Endothelial cell of umbilical vein (primary cell): ENCODE measurements at regions not wholly inside any gene's neighbourhood (a gene's known extent, or its start where the extent isn't known, plus 50 kb on each side); places are given as distances from the start of the nearest gene placed in this dataset.

ENCODE experiments used
- BruUV-seq: library from RNA; stranded (reverse); fragments of 400-500 nt; replicated peaks from 2 replicates; lab custom pipeline; 2021; lab: Mats Ljungman, UMichigan
- CTCF ChIA-PET: fragments of 300-600, 350-600 bp; sonication (Branson Sonifier 250); formaldehyde crosslinking; loops from one replicate; lab custom pipeline; 2021; ENCODE audit warnings: antibody characterized with exemption, inconsistent platforms; lab: Charles Lee
- POLR2A ChIA-PET: fragments of 300-600, 350-600 bp; sonication (Branson Sonifier 250); formaldehyde crosslinking; loops from one replicate; lab custom pipeline; 2021; ENCODE audit warnings: antibody characterized with exemption, inconsistent platforms; lab: Charles Lee
- DNase-seq: peaks from one replicate; pipeline ENCODE4 v3.0.0-alpha.2; 2011; ENCODE audit warnings: low read depth, low spot score
- FAIRE-seq: peaks from 2 replicates; lab custom pipeline; 2011; peaks lifted over from hg19 to GRCh38; lab: Jason Lieb, UNC
- H2AFZ ChIP-seq: 2 replicates; pipeline ENCODE4 v1.6.0; 2012; ENCODE audit warnings: low read depth, low read length, control low read depth, inconsistent platforms
- H3K27ac ChIP-seq: 2 replicates; pipeline ENCODE4 v1.5.1; 2011; ENCODE audit warnings: low read depth, mild to moderate bottlenecking, control low read depth, low read length, moderate library complexity; ENCODE audit not compliant: insufficient read depth
- H3K27me3 ChIP-seq, 2 experiments: 2 replicates each; pipeline versions ENCODE4 v1.6.0 to v1.6.1; 2011; ENCODE audit warnings: low read length in 2 of 2, mixed read lengths in 1 of 2; ENCODE audit not compliant: control insufficient read depth in 2 of 2, insufficient read depth in 2 of 2
- H3K36me3 ChIP-seq, 2 experiments: 2 replicates in 1 of 2; 3 replicates in 1 of 2; pipeline ENCODE4 v1.5.1; 2011; ENCODE audit warnings: low read length in 2 of 2, mild to moderate bottlenecking in 1 of 2, moderate library complexity in 1 of 2; ENCODE audit not compliant: control insufficient read depth in 2 of 2, insufficient read depth in 2 of 2; ENCODE audit errors: extremely low read depth in 1 of 2
- H3K4me1 ChIP-seq: 3 replicates; pipeline ENCODE4 v1.5.1; 2011; ENCODE audit warnings: mild to moderate bottlenecking, low read length; ENCODE audit not compliant: control insufficient read depth, insufficient read depth; ENCODE audit errors: extremely low read depth
- H3K4me2 ChIP-seq: 2 replicates; pipeline ENCODE4 v1.6.1; 2011; ENCODE audit warnings: low read length, control low read depth, mixed read lengths; ENCODE audit not compliant: insufficient read depth
- H3K4me3 ChIP-seq, 3 experiments: fragments of 200-600 bp in 1 of 3; sonication (generic), shearing (Covaris generic) in 1 of 3; replicated peaks in 1 of 3; 2 replicates each; pipeline ENCODE4 v1.5.1; 2011 to 2016; ENCODE audit warnings: control low read depth in 3 of 3, low read length in 3 of 3, mild to moderate bottlenecking in 2 of 3, inconsistent platforms in 1 of 3, low read depth in 1 of 3, moderate library complexity in 1 of 3; ENCODE audit not compliant: insufficient read depth in 1 of 3
- H3K79me2 ChIP-seq: 2 replicates; pipeline ENCODE4 v1.6.0; 2012; ENCODE audit warnings: low read length, inconsistent platforms; ENCODE audit not compliant: control insufficient read depth, insufficient read depth
- H3K9ac ChIP-seq: replicated peaks from 2 replicates; pipeline ENCODE3; 2011; ENCODE audit warnings: low read length, control low read depth; ENCODE audit not compliant: insufficient read depth; ENCODE audit errors: extremely low read depth
- H3K9me1 ChIP-seq: replicated peaks from 3 replicates; pipeline ENCODE4 v1.6.0; 2011; ENCODE audit warnings: mild to moderate bottlenecking, low read length; ENCODE audit not compliant: control insufficient read depth, insufficient read depth; ENCODE audit errors: extremely low read depth
- H3K9me3 ChIP-seq: replicated peaks from 2 replicates; pipeline ENCODE4 v1.5.1; 2012; ENCODE audit warnings: low read length, inconsistent platforms; ENCODE audit not compliant: control insufficient read depth, insufficient read depth
- H4K20me1 ChIP-seq: replicated peaks from 2 replicates; pipeline ENCODE3; 2011; ENCODE audit warnings: mild to moderate bottlenecking, low read length; ENCODE audit not compliant: control insufficient read depth, insufficient read depth; ENCODE audit errors: extremely low read depth
- CTCF ChIP-seq, 2 donors: IDR thresholded peaks; 1 replicate in 1 of 2; 2 replicates in 1 of 2; pipeline ENCODE4 v1.5.1; 2011; ENCODE audit warnings: low read length in 2 of 2, mild to moderate bottlenecking in 2 of 2, moderate library complexity in 2 of 2, control low read depth in 1 of 2, inconsistent platforms in 1 of 2, low read depth in 1 of 2; ENCODE audit not compliant: insufficient read depth in 1 of 2; ENCODE audit errors: extremely low read depth in 1 of 2
- EZH2 ChIP-seq: IDR thresholded peaks from 2 replicates; pipeline ENCODE4 v1.6.1; 2012; ENCODE audit warnings: borderline replicate concordance, low read depth, mild to moderate bottlenecking, moderate library complexity, low read length, inconsistent platforms; ENCODE audit not compliant: severe bottlenecking
- FOS ChIP-seq: IDR thresholded peaks from 2 replicates; pipeline ENCODE4 v1.6.1; 2011; ENCODE audit warnings: mild to moderate bottlenecking, low read length, moderate library complexity, borderline replicate concordance; ENCODE audit not compliant: insufficient read depth
- GATA2 ChIP-seq: IDR thresholded peaks from 2 replicates; pipeline ENCODE4 v1.7.0; 2011; ENCODE audit warnings: low read depth, mild to moderate bottlenecking, moderate library complexity, mixed read lengths, low read length; ENCODE audit not compliant: insufficient read length, insufficient read depth
- JUN ChIP-seq: IDR thresholded peaks from 2 replicates; pipeline ENCODE4 v1.6.1; 2011; ENCODE audit warnings: borderline replicate concordance, low read depth; ENCODE audit not compliant: insufficient read length, insufficient read depth
- MAX ChIP-seq: IDR thresholded peaks from 2 replicates; pipeline ENCODE4 v1.6.1; 2011; ENCODE audit not compliant: insufficient read depth, insufficient read length
- MYC ChIP-seq: IDR thresholded peaks from one replicate; pipeline ENCODE4 v1.6.1; 2011; ENCODE audit warnings: mild to moderate bottlenecking, low read depth, low read length
- POLR2A ChIP-seq: IDR thresholded peaks from 2 replicates; pipeline ENCODE4 v1.6.1; 2012; ENCODE audit warnings: low read depth, mild to moderate bottlenecking, control low read depth, low read length
- POLR2AphosphoS5 ChIP-seq: IDR thresholded peaks from 2 replicates; pipeline ENCODE4 v1.6.1; 2012; ENCODE audit warnings: low read depth, mild to moderate bottlenecking, control low read depth, low read length, moderate library complexity; ENCODE audit not compliant: insufficient read depth
- dilution Hi-C: fragments of 300-500 bp; cut with MboI; formaldehyde crosslinking; loops from one replicate; pipeline ENCODE4 v1.15.0; 2019; ENCODE audit warnings: low sequenced_read_pairs; ENCODE audit not compliant: extremely low pct_ligation_motif_present
- intact Hi-C: fragments of 100-400 bp; cut with micrococcal nuclease; formaldehyde crosslinking; loops from one replicate; pipeline ENCODE4 v1.10.0; 2022

- no peaks in the 10 kb centered on the region for H3K79me2 ChIP-seq
- no peaks in the 10 kb centered on the region for H3K9me3 ChIP-seq
- TF ChIP-seq MYC = no peak
- TF ChIP-seq JUN = no peak
- TF ChIP-seq MAX = no peak
- TF ChIP-seq POLR2AphosphoS5 = no peak
- no peak for TF ChIP-seq GATA2
- no peak for TF ChIP-seq FOS
- H3K9ac ChIP-seq = no peak overlapping the region
- H3K4me1 ChIP-seq = no peaks in the 10 kb centered on the region
- H2AFZ ChIP-seq = no peak overlapping the region
- H3K36me3 ChIP-seq = no peaks in the 10 kb centered on the region
- ChIA-PET CTCF (no interaction called here), POLR2A (no interaction called here)
- no peak overlapping the region for H3K4me2 ChIP-seq
- no peak for DNase-seq
- intact Hi-C loops (no loop called here), dilution Hi-C loops (no loop called here)
- H3K27me3 ChIP-seq = no peaks in the 10 kb centered on the region
- no TSS peak for BruUV-seq
- FAIRE-seq = no peak
- H3K4me3 ChIP-seq = no peak overlapping the region
- H3K27ac ChIP-seq = no peak overlapping the region
- H4K20me1 ChIP-seq = no peaks in the 10 kb centered on the region
- no peaks in the 10 kb centered on the region for H3K9me1 ChIP-seq
These were observed 762.5 kb downstream of the CBLN4 start for GRCh38 chr20:55242853-55243252.

- Histone ChIP-seq H3K36me3 (no peaks in the 10 kb centered on the region), H2AFZ (no peak overlapping the region), H3K9me1 (no peaks in the 10 kb centered on the region), H3K27ac (no peak overlapping the region), H3K27me3 (no peaks in the 10 kb centered on the region), H3K9me3 (peaks cover 3% of the 10 kb centered on the region), H3K4me2 (no peak overlapping the region), H3K79me2 (no peaks in the 10 kb centered on the region), H4K20me1 (no peaks in the 10 kb centered on the region), H3K9ac (no peak overlapping the region), H3K4me1 (no peaks in the 10 kb centered on the region), H3K4me3 (no peak overlapping the region)
- BruUV-seq = no TSS peak
- FAIRE-seq = no peak
- CTCF ChIA-PET = no interaction called here
- POLR2A ChIA-PET = no interaction called here
- dilution Hi-C loops (no loop called here), intact Hi-C loops (no loop called here)
- no peak for DNase-seq
- TF ChIP-seq FOS (no peak), EZH2 (no peak), CTCF (IDR thresholded peaks at IDR 0.05; ENCODE audit: extremely low read depth in 1 of 2, insufficient read depth in 1 of 2, low read depth in 1 of 2, low read length in 2 of 2) (no peak), MAX (no peak), GATA2 (no peak), MYC (no peak), POLR2AphosphoS5 (no peak), POLR2A (no peak), JUN (no peak)
These were observed 763.9 kb downstream of the DOK5 start for GRCh38 chr20:55239269-55239668.
